ENCODE measurements at regions not wholly inside any gene's neighbourhood (a gene's known extent, or its start where the extent isn't known, plus 50 kb on each side); places are given as distances from the start of the nearest gene placed in this dataset.

- no peak for DNase-seq (ENCODE audit: low read depth in 2 of 2)
These were observed 54.9 kb upstream of the ENAH start for GRCh38 chr1:225707824-225708223.

GRCh38 chr1:225709101-225709500 lies 56.2 kb upstream of the ENAH start:
- DNase-seq (ENCODE audit: low read depth in 2 of 2) = peak in 1 of 2 donors; percentile 17

GRCh38 chr1:225710804-225711203 lies 57.9 kb upstream of the ENAH start:
- no peak for DNase-seq (ENCODE audit: low read depth in 2 of 2)

GRCh38 chr1:225711236-225711937 lies 58.5 kb upstream of the ENAH start:
- no peak for DNase-seq (ENCODE audit: low read depth in 2 of 2)

GRCh38 chr1:225712391-225712790 lies 59.5 kb upstream of the ENAH start:
- DNase-seq (ENCODE audit: low read depth in 2 of 2) = no peak

- DNase-seq (ENCODE audit: low read depth in 2 of 2) = no peak
These were observed 60.4 kb upstream of the ENAH start for GRCh38 chr1:225713281-225713680.

GRCh38 chr1:225720937-225721336 lies 56.7 kb upstream of the SRP9 start:
- no peak for DNase-seq (ENCODE audit: low read depth in 2 of 2)

- DNase-seq (ENCODE audit: low read depth in 2 of 2) = no peak
These were observed 53.4 kb upstream of the SRP9 start for GRCh38 chr1:225724251-225724650.

Data from dermis microvascular lymphatic vessel endothelial cell (primary cell).